ENCODE measurements at regions not wholly inside any gene's neighbourhood (a gene's known extent, or its start where the extent isn't known, plus 50 kb on each side); places are given as distances from the start of the nearest gene placed in this dataset.

DNA sequence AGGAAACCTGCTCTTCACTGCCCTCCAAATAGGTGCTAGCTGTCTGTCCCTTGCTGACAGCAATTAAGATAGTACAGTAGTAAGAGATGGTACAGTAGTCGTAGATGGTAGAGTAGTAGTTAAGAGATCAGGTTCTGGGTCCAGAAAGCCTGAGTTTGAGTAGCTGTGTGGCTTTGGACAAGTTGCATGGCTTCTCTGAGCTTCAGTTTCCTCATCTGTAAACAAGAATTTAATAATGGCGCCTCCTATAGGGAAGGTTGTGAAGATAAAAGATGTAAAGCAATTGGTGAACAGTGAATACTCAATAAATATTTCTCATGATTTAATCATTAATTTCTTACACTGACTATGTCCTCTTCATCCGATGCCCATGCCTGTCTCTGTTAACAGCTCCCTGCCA is 86.9 kb upstream of the BCL6 start:
- Histone ChIP-seq H3K36me3 (ENCODE audit: control insufficient read depth in 1 of 2, insufficient read depth in 2 of 2, low read length in 1 of 2) (no peaks in the 10 kb centered on the region), H3K4me1 (ENCODE audit: control insufficient read depth in 1 of 2, insufficient read depth in 2 of 2, low read length in 2 of 2) (no peaks in the 10 kb centered on the region), H3K4me3 (ENCODE audit: low read length in 2 of 2) (no peak overlapping the region), H3K27ac (ENCODE audit: low read depth in 1 of 2, low read length in 2 of 2) (no peak overlapping the region), H3K27me3 (ENCODE audit: control insufficient read depth in 1 of 2, insufficient read depth in 2 of 2, low read length in 1 of 2) (no peaks in the 10 kb centered on the region), H3K9me3 (ENCODE audit: control insufficient read depth, low read length) (no peaks in the 10 kb centered on the region)
- no peak for DNase-seq
- intact Hi-C loops (cut with DNase I): no loop called here
- 93 to 95% methylated on average over 3 of the region's 3 CpGs for WGBS, 2 donors
- no peak for ATAC-seq (ENCODE audit: low FRiP score)

GRCh38 chr3:187833375-187833774 is 88.1 kb upstream of the BCL6 start:
- Histone ChIP-seq H3K36me3 (ENCODE audit: control insufficient read depth in 1 of 2, insufficient read depth in 2 of 2, low read length in 1 of 2) (no peaks in the 10 kb centered on the region), H3K27me3 (ENCODE audit: control insufficient read depth in 1 of 2, insufficient read depth in 2 of 2, low read length in 1 of 2) (no peaks in the 10 kb centered on the region), H3K4me3 (ENCODE audit: low read length in 2 of 2) (no peak overlapping the region), H3K9me3 (ENCODE audit: control insufficient read depth, low read length) (no peaks in the 10 kb centered on the region), H3K27ac (ENCODE audit: low read depth in 1 of 2, low read length in 2 of 2) (no peak overlapping the region), H3K4me1 (ENCODE audit: control insufficient read depth in 1 of 2, insufficient read depth in 2 of 2, low read length in 2 of 2) (no peaks in the 10 kb centered on the region)
- 92 to 96% methylated on average over 3 of the region's 3 CpGs for WGBS, 2 donors
- DNase-seq (no peak), ATAC-seq (ENCODE audit: low FRiP score) (no peak)
- intact Hi-C loops (cut with DNase I): no loop called here

DNA sequence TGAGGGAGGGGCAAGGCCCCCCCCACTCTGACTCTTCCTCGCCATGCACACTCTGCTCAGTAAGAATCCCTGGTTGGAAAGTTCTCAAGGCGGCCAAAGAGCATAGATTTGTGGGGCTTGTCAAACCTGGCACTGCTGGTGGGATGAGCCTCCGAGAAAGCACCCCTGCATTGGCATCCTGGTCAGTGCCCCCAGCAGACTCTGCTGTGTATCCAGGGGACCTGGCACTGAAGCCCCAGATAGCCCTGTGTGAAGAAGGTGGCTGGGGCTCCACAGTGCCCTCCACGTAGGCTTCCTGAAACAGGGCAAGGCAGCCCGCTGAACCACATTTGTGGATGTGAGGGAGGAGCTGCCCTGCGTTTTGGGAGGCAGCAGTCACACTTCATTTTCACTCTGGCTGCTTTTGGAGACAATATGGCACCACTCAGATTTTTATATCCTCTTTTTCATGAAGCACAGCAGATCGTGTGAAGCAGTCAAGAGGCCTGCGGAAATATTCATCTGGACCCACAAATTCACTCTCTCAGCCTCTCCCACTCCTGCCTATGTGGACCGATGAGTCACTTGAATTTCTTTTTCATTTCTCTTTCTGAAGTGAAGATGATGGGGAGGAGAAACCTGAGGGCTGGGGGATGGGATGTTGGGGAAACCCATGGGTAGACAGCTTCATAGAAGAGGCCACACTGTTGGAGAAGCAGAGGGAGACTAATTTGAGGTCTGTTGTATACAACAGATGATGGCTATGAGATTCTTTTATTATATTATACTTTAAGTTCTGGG is 88.7 kb upstream of the BCL6 start:
- Histone ChIP-seq H3K27ac (ENCODE audit: low read depth in 1 of 2, low read length in 2 of 2) (no peak overlapping the region), H3K4me3 (ENCODE audit: low read length in 2 of 2) (no peak overlapping the region), H3K4me1 (ENCODE audit: control insufficient read depth in 1 of 2, insufficient read depth in 2 of 2, low read length in 2 of 2) (no peaks in the 10 kb centered on the region), H3K27me3 (ENCODE audit: control insufficient read depth in 1 of 2, insufficient read depth in 2 of 2, low read length in 1 of 2) (no peaks in the 10 kb centered on the region), H3K36me3 (ENCODE audit: control insufficient read depth in 1 of 2, insufficient read depth in 2 of 2, low read length in 1 of 2) (no peaks in the 10 kb centered on the region), H3K9me3 (ENCODE audit: control insufficient read depth, low read length) (no peaks in the 10 kb centered on the region)
- 89 to 92% methylated on average over 9 of the region's 9 CpGs for WGBS, 2 donors
- ATAC-seq (ENCODE audit: low FRiP score) (no peak), DNase-seq (no peak)
- intact Hi-C loops (cut with DNase I): no loop called here

DNA sequence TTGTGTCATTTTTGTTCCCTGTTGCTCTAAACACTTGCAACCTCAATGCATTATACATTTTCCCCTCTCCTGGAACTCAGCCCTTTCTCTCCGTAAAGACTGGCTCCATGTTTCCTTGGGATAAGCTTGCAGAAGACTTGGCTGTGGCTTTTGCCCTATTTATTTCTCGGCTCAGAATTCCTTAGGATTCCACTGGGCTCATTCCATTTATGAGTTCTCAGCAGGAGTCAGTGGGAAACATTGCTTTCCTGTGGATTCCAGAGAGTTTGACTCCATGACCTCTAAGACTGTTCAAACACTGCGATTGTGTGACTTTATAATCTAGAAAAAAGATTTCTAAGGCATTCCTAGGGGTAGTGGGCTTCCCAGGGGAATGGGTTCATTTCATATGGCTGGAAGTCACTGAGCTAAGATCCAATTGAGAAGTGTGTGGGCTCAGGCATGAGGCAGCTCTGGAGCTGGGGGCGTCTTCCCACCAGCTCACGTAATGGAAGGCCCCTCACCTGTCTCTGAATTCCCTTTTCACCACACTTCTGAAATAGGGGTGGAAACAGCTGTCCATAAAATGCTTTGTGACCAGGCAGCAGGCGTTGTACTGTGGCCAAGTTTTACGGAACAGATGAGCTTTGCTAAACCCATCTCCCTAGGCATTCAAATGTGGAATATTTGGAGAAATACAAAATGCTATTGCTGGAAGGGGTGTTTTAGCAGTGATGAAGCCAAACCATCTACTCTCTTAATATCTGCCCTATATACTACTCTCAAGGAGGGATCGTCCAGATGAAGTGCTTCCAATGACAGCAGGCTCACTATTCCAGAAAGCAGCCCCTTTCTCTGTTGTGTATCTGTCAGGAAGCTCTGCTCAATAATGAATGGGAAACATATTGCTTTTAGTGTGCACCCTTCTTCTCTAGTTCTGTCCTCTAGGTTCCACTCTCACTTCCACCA is 91.8 kb upstream of the BCL6 start:
- Histone ChIP-seq H3K9me3 (ENCODE audit: control insufficient read depth, low read length) (no peaks in the 10 kb centered on the region), H3K36me3 (ENCODE audit: control insufficient read depth in 1 of 2, insufficient read depth in 2 of 2, low read length in 1 of 2) (no peaks in the 10 kb centered on the region), H3K27me3 (ENCODE audit: control insufficient read depth in 1 of 2, insufficient read depth in 2 of 2, low read length in 1 of 2) (no peaks in the 10 kb centered on the region), H3K4me1 (ENCODE audit: control insufficient read depth in 1 of 2, insufficient read depth in 2 of 2, low read length in 2 of 2) (no peaks in the 10 kb centered on the region), H3K4me3 (ENCODE audit: low read length in 2 of 2) (no peak overlapping the region), H3K27ac (ENCODE audit: low read depth in 1 of 2, low read length in 2 of 2) (no peak overlapping the region)
- ATAC-seq (ENCODE audit: low FRiP score) (no peak), DNase-seq (no peak)
- WGBS, 2 donors: 73 to 75% methylated on average over 8 of the region's 8 CpGs
- intact Hi-C loops (cut with DNase I): no loop called here

- ATAC-seq (ENCODE audit: low FRiP score) (no peak), DNase-seq (no peak)
- intact Hi-C loops (cut with DNase I): no loop called here
- no peaks in the 10 kb centered on the region for H3K4me1 ChIP-seq (ENCODE audit: control insufficient read depth in 1 of 2, insufficient read depth in 2 of 2, low read length in 2 of 2)
- H3K36me3 ChIP-seq (ENCODE audit: control insufficient read depth in 1 of 2, insufficient read depth in 2 of 2, low read length in 1 of 2): no peaks in the 10 kb centered on the region
- H3K4me3 ChIP-seq (ENCODE audit: low read length in 2 of 2): no peak overlapping the region
- 63 to 67% methylated on average over 5 of the region's 5 CpGs for WGBS, 2 donors
- H3K27me3 ChIP-seq (ENCODE audit: control insufficient read depth in 1 of 2, insufficient read depth in 2 of 2, low read length in 1 of 2): no peaks in the 10 kb centered on the region
- no peaks in the 10 kb centered on the region for H3K9me3 ChIP-seq (ENCODE audit: control insufficient read depth, low read length)
- H3K27ac ChIP-seq (ENCODE audit: low read depth in 1 of 2, low read length in 2 of 2): no peak overlapping the region
Observed at GRCh38 chr3:187838016-187838540, 92.8 kb upstream of the BCL6 start.

- intact Hi-C loops (cut with DNase I): no loop called here
- ATAC-seq (ENCODE audit: low FRiP score) (no peak), DNase-seq (no peak)
- Histone ChIP-seq H3K4me3 (ENCODE audit: low read length in 2 of 2) (no peak overlapping the region), H3K4me1 (ENCODE audit: control insufficient read depth in 1 of 2, insufficient read depth in 2 of 2, low read length in 2 of 2) (no peaks in the 10 kb centered on the region), H3K27ac (ENCODE audit: low read depth in 1 of 2, low read length in 2 of 2) (no peak overlapping the region), H3K9me3 (ENCODE audit: control insufficient read depth, low read length) (no peaks in the 10 kb centered on the region), H3K36me3 (ENCODE audit: control insufficient read depth in 1 of 2, insufficient read depth in 2 of 2, low read length in 1 of 2) (no peaks in the 10 kb centered on the region), H3K27me3 (ENCODE audit: control insufficient read depth in 1 of 2, insufficient read depth in 2 of 2, low read length in 1 of 2) (no peaks in the 10 kb centered on the region)
- WGBS, 2 donors: 84 to 85% methylated on average over 5 of the region's 5 CpGs
Observed at GRCh38 chr3:187839422-187839821, 94.2 kb upstream of the BCL6 start.

DNA sequence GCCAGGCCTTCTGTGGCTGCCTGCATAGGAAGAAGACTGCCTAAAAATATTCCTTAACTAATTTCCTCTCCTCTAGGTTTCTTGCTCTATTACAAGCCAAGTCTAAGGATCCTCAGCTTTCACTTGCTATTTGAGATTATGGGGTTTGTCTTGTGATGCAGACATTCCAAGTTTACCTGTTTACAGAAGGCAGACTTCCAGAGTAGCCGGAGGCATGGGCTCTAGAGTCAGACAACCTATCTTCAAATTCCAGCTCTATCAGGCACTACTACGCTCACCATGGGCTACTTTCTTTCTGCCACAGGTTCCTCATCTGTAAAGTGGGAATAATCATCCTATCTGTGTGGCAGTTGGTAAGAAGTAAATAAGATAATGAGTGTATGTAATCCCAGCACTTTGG is 95.6 kb upstream of the BCL6 start:
- H3K9me3 ChIP-seq (ENCODE audit: control insufficient read depth, low read length): no peaks in the 10 kb centered on the region
- no peak for DNase-seq
- ATAC-seq (ENCODE audit: low FRiP score): no peak

GRCh38 chr3:187841560-187841959 is 96.3 kb upstream of the BCL6 start:
- Histone ChIP-seq H3K4me1 (ENCODE audit: control insufficient read depth in 1 of 2, insufficient read depth in 2 of 2, low read length in 2 of 2) (no peaks in the 10 kb centered on the region), H3K9me3 (ENCODE audit: control insufficient read depth, low read length) (no peaks in the 10 kb centered on the region), H3K4me3 (ENCODE audit: low read length in 2 of 2) (no peak overlapping the region), H3K27ac (ENCODE audit: low read depth in 1 of 2, low read length in 2 of 2) (no peak overlapping the region), H3K27me3 (ENCODE audit: control insufficient read depth in 1 of 2, insufficient read depth in 2 of 2, low read length in 1 of 2) (no peaks in the 10 kb centered on the region), H3K36me3 (ENCODE audit: control insufficient read depth in 1 of 2, insufficient read depth in 2 of 2, low read length in 1 of 2) (no peaks in the 10 kb centered on the region)
- WGBS, 2 donors: 92 to 94% methylated on average over 2 of the region's 2 CpGs
- no peak for ATAC-seq (ENCODE audit: low FRiP score)
- no peak for DNase-seq
- intact Hi-C loops (cut with DNase I): no loop called here

More for the DNA sequence above, 95.6 kb upstream of the BCL6 start:
- H3K27me3 ChIP-seq (ENCODE audit: control insufficient read depth in 1 of 2, insufficient read depth in 2 of 2, low read length in 1 of 2): no peaks in the 10 kb centered on the region
- intact Hi-C loops (cut with DNase I): no loop called here
- no peaks in the 10 kb centered on the region for H3K4me1 ChIP-seq (ENCODE audit: control insufficient read depth in 1 of 2, insufficient read depth in 2 of 2, low read length in 2 of 2)
- no peak overlapping the region for H3K27ac ChIP-seq (ENCODE audit: low read depth in 1 of 2, low read length in 2 of 2)
- H3K4me3 ChIP-seq (ENCODE audit: low read length in 2 of 2): no peak overlapping the region
- 96 to 98% methylated on average over 2 of the region's 2 CpGs for WGBS, 2 donors
- H3K36me3 ChIP-seq (ENCODE audit: control insufficient read depth in 1 of 2, insufficient read depth in 2 of 2, low read length in 1 of 2): no peaks in the 10 kb centered on the region

Measured in aorta (tissue), 5 donors.